ENCODE measurements at regions not wholly inside any gene's neighbourhood (a gene's known extent, or its start where the extent isn't known, plus 50 kb on each side); places are given as distances from the start of the nearest gene placed in this dataset.

DNA sequence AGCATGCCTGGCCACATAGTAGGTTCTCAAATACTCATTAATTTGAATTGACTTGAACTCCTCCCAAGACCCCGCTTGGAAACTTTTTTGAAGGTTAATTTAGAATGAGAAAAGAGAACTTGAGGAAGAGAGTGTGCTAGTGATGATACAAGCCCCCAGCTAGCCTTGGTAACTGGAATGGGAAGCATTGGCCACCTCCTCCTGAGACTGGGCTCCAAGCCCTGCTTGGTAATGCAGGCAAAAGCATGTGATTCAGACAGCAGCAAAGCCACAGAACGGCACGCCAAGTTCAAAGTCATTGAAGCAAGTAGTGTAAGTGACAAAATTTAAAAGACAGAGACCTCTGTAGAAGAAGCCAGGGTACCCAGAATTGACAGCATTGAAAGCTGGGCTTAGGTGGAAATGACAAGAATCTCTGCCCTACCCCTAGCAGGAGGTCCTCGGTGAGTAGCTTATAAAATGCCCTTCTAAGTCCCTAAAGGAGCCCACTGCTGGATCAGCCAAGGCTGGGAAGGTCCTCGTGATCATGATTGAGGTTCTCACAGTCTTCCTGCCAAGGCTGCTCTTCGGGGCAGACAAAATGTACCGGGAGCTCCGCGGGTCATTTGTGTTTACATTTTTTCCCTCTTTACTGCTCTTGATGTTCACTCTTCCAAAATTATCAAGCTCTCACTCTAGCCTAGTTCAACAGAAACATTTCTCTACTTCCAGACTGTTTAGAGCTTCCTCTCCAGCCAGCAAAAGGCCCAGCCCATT lies 99.4 kb downstream of the TSEN15 start:
- DNase-seq, result no peak
- Histone ChIP-seq H3K4me1 (peaks cover 23 to 31% (median 26%) of the 10 kb centered on the region in 4 donors), H3K4me3 (no peak overlapping the region), H3K36me3 (no peaks in the 10 kb centered on the region), H3K27me3 (no peaks in the 10 kb centered on the region), H3K9me3 (no peaks in the 10 kb centered on the region), H3K27ac (peak overlapping the region in 3 of 4 donors; percentile 13 to 64 (median 59))
- WGBS, 2 donors, result 54 to 60% methylated on average over 9 of the region's 9 CpGs
- TF ChIP-seq POLR2A (IDR thresholded peaks at IDR 0.05) (no peak), POLR2AphosphoS5 (IDR thresholded peaks at IDR 0.05) (no peak), CTCF (IDR thresholded peaks at IDR 0.05) (no peak), EP300 (IDR thresholded peaks at IDR 0.05) (no peak)
- ATAC-seq (ENCODE audit: low FRiP score in 2 of 2), result peak in 1 of 2 donors; percentile 44

- H3K4me3 ChIP-seq, result peak overlapping the region in 3 of 4 donors; percentile 30 to 47 (median 46)
- ATAC-seq (ENCODE audit: low FRiP score in 2 of 2) (peak; percentile 78 to 79), DNase-seq (peak in 1 of 2 donors; percentile 44)
- peaks cover 23 to 31% (median 26%) of the 10 kb centered on the region in 4 donors for H3K4me1 ChIP-seq
- H3K27ac ChIP-seq, result peak overlapping the region; percentile 68 to 83 (median 76)
- no peaks in the 10 kb centered on the region for H3K27me3 ChIP-seq
- 11 to 13% methylated on average over 10 of the region's 10 CpGs for WGBS, 2 donors
- H3K36me3 ChIP-seq, result no peaks in the 10 kb centered on the region
- TF ChIP-seq CTCF (IDR thresholded peaks at IDR 0.05), result no peak
- no peaks in the 10 kb centered on the region for H3K9me3 ChIP-seq
These were observed 100.9 kb downstream of the TSEN15 start for GRCh38 chr1:184152434-184152898.

GRCh38 chr1:184152974-184153373 lies 101.4 kb downstream of the TSEN15 start:
- H3K4me1 ChIP-seq, result peaks cover 23 to 31% (median 26%) of the 10 kb centered on the region in 4 donors
- 29 to 38% methylated on average over 7 to 11 of the region's 11 CpGs for WGBS, 2 donors
- H3K27ac ChIP-seq, result peak overlapping the region; percentile 68 to 83 (median 76)
- DNase-seq (no peak), ATAC-seq (ENCODE audit: low FRiP score in 2 of 2) (peak; percentile 6 to 19)
- H3K9me3 ChIP-seq, result no peaks in the 10 kb centered on the region
- TF ChIP-seq POLR2A (IDR thresholded peaks at IDR 0.05) (no peak), EP300 (IDR thresholded peaks at IDR 0.05) (no peak), CTCF (IDR thresholded peaks at IDR 0.05) (no peak), POLR2AphosphoS5 (IDR thresholded peaks at IDR 0.05) (no peak)
- peak overlapping the region in 3 of 4 donors; percentile 30 to 47 (median 46) for H3K4me3 ChIP-seq
- no peaks in the 10 kb centered on the region for H3K36me3 ChIP-seq
- H3K27me3 ChIP-seq, result no peaks in the 10 kb centered on the region

GRCh38 chr1:184153731-184154130 lies 102.2 kb downstream of the TSEN15 start:
- Histone ChIP-seq H3K27me3 (no peaks in the 10 kb centered on the region), H3K9me3 (no peaks in the 10 kb centered on the region), H3K36me3 (no peaks in the 10 kb centered on the region), H3K4me1 (peaks cover 23 to 31% (median 26%) of the 10 kb centered on the region in 4 donors), H3K4me3 (no peak overlapping the region), H3K27ac (peak overlapping the region; percentile 68 to 83 (median 76))
- TF ChIP-seq POLR2A (IDR thresholded peaks at IDR 0.05) (no peak), POLR2AphosphoS5 (IDR thresholded peaks at IDR 0.05) (no peak), EP300 (IDR thresholded peaks at IDR 0.05) (no peak), CTCF (IDR thresholded peaks at IDR 0.05) (no peak)
- ATAC-seq (ENCODE audit: low FRiP score in 2 of 2) (no peak), DNase-seq (no peak)
- 87 to 91% methylated on average over 4 of the region's 4 CpGs for WGBS, 2 donors

All from upper lobe of left lung (tissue), 6 donors.